A204.1 (cell line): ENCODE measurements at regions not wholly inside any gene's neighbourhood (a gene's known extent, or its start where the extent isn't known, plus 50 kb on each side); places are given as distances from the start of the nearest gene placed in this dataset.

Experiments
- FAIRE-seq: peaks from 2 replicates; lab custom pipeline; 2012; peaks lifted over from hg19 to GRCh38; lab: Jason Lieb, UNC

DNA sequence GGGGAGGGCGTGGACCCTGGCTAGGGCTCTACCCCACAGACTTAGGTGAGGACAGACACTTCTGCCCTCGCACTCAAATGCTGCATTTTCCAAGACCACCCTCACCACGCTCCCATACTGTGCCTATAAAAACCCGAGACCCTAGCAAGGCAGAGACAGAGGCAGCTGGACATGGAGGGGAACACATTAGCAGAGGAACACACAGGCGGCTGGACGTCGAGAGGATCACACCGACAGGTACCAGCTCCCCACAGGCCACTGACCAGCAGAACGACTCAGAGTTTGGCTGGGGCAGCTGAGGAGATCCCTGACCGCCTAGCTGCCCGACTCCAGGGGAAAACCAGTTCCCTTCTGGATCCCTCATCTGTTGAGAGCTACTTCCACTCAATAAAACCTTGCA is 338.2 kb upstream of the SMIM30 start:
- no peak for FAIRE-seq

DNA sequence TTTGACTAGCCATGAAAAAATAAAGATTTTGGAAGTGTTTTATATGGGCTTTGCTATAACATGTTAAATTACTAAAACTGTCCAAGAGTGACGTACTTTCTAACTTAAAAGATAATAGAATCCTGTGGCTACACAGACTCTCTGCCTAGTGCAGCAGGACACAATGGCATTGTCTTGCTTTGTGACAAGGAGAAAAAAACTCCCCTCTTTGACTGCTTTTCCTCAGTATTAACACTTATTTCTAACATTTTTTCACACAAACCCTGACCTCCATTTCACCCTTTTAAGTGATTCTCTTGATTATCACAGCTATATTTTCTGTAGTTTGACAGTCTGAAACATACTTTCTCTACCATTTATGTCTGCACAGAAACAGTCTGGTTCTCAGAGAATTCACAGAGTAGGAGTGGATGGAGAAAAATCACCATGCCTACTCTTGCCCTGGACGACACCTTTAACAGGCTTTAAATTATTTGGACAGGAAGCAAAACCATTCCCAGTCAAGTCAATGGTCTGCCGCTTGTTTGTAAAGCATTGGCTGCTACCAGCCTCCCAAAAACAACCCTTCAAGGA is 336.3 kb upstream of the SMIM30 start:
- no peak for FAIRE-seq

DNA sequence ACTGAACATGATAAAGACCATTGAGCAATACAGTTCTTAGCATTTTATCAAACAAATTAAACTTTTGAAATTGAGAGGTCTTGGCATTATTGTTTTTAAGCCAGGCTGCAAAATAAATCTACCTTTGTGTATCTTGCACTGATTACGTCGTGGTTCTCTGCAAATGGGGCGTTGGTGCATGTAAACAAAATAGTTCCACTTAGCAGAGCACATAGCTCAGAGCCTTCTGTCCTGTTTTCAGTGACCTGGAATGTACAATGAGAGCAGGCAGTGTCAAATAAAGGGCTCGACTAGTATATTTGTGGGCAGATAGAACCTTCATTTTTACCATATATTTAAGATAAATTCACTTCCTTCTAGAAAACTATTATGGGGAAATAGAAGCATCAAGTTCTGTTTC is 333.9 kb upstream of the SMIM30 start:
- no peak for FAIRE-seq

DNA sequence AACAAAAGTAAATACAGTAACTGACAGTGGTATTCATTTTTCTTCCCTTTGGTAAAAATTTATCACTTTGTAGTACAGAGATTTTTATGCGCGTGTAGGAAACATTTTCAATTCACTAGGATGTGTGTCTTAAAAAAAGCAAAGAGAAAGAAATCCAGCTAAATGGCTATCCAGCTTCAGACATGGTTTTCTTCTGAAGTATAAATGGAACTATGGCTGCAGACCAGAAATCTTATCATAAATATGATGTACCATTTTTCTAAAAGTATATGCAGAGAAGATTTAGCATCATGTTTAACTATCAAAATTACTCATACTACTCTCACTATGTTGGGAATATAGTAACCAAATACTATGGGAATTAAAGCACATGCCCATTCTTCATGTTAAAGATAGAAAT is 328.4 kb upstream of the SMIM30 start:
- no peak for FAIRE-seq

DNA sequence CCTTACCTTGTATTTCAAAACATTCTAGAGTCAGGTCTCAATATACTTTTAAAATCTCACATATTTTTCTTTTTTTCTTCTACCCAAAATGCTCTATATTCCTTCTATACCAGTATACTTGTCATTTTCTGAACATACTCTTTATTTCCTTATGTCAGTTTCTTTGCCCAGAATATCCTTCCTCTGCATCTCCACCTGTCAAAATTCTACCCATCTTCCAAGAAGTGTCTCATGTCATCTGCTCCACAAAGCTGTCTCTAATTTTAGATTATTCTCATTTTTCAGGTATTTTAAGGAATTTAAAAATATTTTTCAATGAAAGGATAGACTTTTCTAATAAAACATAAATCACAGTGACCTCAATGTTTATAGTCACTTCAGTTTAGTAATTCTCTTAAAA is 328.0 kb upstream of the SMIM30 start:
- FAIRE-seq: no peak

DNA sequence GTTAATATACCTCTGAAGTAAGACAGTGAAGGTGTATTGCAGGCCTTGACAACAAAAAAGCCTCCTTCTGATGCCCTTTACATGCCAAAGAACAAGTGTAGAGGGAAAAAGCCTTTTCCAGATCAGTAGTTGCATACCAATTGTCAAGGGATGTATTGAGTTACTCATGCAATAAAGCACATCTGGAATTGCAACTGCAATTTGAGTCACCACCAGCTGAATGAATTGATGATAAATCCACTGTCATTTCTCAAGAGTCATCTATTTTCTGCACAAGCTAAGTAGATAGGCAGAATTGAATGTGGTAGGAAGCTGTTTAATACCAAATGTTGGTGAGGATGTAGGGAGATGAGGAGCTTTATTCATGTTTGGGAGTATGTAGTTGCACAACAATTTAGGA is 325.9 kb upstream of the SMIM30 start:
- no peak for FAIRE-seq

DNA sequence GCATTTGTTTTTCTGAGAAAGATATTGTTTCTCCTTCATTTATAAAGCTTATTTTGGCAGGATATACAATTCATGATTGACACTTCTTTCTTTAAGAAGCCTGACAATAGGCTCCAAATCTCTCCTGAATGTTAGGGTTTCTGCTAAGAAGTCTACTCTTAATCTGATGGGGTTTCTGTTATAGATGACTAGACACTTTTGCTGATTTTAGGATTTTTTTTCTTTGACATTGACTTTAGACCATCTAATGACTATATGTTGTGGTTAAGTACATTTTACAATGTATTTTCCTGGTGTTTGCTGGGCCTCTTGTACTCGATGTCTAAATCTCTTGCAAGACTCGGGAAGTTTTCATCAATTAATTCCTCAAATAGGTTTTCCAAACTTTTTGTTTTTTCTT is 321.8 kb upstream of the SMIM30 start:
- FAIRE-seq: no peak

DNA sequence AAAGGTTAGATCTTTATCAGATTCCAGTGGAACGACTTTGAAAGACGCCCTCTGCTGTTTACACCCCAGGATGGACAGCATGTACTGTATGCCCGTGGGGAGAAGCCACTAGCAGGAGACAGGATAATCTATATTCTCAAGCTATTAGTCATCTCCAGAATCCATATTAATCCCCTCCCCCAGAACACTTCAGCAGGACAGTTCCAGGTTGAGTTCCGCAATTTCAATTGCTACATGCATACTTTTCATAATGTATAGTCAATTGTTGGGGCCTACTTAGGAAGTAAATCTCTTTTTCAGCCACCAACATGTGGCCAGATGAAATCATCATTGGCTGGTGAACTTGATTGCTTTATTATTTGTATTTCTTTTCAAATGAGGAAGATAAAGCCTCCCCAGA is 313.1 kb upstream of the SMIM30 start:
- FAIRE-seq: no peak

DNA sequence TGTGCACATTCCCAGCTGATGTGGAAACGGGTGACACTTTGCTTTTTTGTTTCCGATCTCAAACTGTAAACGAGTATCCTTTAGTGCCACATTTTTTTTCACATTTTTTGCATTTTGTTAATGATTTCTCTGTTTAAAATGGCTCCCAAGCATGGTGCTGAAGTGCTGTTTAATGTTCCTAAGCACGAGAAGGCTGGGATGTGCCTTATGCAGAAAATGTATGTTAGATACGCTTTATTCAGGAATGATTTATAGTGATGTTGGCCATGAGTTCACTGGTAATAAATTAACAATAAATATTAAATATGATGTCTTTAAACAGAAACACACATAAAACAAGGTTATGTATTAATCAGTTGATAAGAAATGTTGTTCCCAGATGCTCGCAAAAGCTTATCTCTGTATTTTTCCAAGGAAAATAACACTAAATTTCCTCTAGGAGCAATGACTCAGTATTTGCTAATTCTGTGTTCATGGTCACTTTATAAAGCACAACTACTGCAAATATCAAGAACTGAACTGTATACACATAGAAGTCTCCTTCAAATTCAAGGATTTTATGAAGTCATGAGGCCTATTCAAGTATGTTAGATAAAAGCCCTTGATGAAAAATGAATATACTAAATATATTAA is 305.9 kb upstream of the SMIM30 start:
- FAIRE-seq: no peak

DNA sequence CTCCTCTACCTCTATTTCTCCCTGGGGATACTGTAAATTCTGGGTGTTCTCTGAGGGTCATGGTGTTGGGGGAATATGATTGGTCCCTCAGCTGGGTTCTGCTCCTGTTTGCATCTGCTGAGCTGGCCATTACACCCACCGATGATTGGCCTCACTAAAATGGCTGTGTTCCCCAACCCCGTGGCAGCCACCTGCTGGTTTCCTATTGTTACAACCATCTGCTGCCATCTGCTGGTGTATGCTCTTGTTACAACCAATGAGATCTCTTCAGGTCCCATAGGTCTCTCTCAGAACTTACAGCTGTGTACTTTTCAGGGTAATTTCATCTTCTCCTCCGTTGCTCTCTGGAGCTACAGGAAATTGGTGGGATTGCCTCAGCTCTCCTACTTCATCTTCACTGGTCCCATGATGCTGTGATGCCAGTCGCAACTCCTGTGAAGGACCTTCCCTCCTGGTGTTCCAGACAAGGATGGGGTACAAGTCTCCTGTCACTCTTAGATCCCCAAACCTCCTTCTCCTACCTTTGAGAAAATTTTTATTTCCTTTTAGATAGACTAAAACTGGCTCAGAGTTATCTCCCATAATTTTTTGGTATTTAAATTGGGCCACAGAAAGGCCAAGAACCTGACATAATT is 303.5 kb upstream of the SMIM30 start:
- peak; percentile 78 for FAIRE-seq

DNA sequence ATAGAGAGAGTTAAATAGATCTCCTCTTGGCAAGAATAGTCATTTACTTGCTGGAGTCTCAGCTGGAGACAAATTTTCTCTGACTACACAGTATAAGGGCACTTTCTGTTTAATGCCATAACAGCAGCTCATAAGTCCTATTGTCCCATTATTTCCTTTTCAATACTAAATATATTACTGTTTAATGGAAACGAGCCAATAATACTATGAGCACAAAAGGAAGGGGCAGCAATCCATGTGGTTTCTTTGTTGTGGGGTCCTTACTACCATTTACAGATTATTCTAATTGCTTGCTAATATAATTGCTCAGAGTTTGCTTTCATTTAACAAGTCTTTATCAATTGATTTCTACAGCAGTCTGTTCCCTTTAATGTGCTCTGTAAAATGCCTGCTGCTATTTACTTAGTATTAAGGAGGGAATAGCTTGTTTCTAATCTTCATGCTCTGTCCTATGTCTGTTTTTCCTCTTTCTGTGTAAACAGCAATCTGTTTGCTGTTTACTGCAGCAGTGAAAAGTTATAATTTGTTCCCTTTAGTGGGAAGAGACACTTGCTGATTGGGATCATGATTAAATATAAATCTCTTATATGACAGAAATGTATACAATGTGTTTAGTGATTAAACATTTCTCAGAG is 296.2 kb upstream of the SMIM30 start:
- no peak for FAIRE-seq

DNA sequence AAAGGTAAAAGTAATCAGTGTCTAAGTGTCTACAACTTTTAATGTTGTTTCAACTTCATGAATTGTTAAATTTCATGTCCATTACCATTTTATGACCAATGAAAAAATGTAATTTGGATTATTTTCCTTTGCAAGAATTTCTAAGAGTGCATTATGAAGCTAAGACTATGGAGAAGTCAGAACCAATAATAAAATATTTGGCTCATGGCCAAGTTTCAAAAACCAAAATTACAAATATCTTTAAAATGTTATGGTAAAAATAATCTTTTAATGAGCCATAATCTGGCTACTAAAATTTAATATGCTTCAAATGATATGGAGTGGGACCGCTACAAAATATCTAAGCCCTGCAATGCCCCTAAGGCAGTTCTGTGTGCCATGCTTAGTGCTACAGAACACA is 294.1 kb upstream of the SMIM30 start:
- no peak for FAIRE-seq

DNA sequence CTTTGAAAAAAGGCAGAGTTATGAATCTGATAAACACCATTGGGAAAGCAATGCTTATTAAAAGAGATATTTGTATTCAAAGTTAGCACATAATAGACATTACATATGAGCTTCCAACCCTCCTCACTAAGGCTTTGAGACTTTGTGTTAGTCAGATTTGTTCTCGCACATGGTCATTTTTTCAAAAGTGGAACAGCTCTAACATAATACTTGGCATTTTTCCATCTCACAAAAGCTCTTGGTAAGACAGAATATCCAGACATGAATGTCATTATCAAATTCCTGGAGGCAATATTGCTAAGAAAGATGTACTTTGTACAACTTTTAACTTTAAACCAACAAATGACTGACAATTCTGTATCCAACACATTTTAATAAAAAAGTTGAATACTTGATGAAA is 292.4 kb upstream of the SMIM30 start:
- FAIRE-seq: no peak

DNA sequence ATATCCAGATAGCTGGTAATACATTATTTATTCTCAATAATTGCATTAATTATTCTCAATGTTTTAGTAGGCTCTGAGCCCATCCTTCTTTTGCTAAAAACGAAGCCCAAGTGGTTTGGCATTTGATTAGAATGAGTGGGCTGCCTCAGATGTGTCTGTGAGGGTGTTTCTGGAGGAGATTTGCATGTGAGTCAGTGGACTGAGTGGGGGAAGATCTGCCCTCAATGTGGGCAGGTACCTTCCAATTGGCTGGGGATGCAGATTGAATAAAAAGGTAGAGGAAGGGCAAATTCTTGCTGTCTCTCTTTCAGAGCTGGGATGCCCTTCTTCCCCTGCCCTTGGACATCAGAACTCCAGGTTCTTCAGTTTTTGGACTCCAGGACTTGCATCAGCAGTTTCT is 290.6 kb upstream of the SMIM30 start:
- FAIRE-seq: no peak

DNA sequence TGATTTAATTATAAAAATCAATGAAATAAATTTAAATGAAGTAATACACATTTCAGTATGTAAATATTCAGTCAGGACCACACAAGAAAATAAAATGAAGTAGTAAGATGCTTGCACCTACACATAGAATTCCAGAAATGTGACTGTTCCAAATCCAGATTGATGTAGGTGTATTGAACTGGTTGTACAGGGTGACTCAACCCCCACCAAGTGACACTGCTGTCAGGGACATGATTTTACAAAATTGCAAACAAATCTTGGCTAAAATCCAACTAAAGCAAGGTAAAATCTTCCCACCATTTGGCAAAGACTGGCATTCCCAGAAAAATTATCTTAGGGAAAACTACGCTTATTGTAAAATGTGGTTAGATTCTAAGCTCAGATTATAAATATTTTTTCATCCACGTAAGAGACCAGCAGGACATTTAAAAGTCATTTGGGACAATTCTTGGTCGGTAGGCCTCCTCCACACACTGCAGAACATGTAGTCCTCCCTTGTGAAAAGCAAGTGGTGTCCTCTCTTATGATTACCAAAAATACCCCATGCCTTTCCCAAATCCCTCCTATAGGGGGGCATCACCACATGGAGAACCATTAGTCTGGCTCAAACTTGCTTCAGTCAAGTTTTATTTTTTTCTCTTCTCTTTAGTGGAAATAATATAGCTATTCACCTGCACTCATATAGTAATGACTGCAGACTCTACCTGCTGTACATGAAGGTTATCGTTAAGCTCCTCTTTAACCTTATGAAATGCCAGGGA is 287.1 kb upstream of the SMIM30 start:
- no peak for FAIRE-seq

DNA sequence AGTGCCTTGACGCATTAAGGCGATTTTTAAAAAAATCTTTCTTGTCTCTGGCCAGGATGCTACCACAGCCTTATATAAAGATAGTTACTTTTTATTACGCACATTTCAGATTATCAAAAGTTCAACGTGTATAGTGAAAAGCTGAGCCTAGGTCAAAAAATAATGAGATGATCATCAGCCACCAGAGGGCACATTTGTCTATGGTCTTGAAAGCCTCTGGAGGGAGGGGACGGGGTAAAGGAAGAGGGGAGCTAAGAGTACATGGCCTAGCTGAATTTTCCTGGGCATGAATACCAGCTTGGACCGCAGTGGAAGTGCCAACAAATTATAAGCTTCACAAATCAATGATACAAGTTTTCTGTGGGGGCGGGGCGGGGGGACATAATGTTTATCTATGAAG is 285.9 kb upstream of the SMIM30 start:
- no peak for FAIRE-seq

DNA sequence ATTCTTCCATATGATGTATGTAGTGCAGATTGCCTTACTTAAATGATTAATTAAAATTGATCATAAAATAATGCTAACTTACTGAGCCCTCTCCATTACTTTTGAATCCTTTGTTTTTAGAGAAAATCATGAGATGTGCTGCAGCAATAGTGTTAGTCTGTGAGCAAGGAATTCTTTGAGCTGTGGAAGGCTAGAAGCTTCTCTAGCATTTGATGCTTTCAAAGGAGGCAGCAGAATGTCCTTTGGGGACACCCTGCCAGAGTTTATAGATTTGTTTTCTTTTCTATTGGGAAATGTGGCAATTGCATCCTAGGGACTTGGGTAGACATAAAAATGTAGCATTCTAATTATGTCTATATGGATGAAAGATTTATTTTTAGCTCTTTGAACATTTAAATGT is 284.1 kb upstream of the SMIM30 start:
- FAIRE-seq: no peak

DNA sequence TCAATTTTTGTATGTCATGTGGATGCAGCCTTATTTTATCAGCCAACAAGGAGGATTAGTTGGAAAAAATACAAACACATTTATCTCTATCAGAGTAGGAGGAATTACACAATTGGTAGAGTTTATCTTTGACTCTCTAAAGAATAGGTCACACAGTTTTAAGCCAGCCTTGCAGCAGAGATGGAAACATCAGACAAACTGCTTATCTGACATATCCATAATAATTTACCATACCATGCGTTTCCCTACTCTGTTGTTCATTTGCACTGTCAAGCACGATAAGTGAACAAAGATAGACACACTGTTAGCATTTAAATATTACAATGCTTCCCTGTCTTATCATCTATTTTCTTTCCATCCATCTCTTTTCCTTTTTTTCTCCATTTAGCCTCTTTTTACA is 283.7 kb upstream of the SMIM30 start:
- no peak for FAIRE-seq

DNA sequence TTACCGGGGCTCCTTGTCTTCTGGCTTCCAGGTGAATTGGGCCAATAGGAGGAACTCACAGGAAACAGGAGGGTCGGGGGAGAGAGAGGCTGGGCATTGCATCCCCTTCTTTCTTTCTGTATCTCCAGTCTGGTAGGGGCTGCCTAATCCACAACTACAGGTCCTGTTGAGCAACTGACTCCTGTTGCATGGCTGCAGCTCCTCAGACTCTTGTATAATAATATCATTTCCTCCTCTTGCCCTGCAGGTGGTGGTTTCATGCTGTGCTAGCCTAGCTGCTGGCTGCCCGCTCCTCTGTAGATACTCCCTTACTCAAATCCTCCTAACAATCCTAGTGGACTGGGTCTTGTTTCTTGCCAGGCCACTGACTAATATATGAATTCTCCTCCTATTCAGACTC is 276.5 kb upstream of the SMIM30 start:
- no peak for FAIRE-seq

DNA sequence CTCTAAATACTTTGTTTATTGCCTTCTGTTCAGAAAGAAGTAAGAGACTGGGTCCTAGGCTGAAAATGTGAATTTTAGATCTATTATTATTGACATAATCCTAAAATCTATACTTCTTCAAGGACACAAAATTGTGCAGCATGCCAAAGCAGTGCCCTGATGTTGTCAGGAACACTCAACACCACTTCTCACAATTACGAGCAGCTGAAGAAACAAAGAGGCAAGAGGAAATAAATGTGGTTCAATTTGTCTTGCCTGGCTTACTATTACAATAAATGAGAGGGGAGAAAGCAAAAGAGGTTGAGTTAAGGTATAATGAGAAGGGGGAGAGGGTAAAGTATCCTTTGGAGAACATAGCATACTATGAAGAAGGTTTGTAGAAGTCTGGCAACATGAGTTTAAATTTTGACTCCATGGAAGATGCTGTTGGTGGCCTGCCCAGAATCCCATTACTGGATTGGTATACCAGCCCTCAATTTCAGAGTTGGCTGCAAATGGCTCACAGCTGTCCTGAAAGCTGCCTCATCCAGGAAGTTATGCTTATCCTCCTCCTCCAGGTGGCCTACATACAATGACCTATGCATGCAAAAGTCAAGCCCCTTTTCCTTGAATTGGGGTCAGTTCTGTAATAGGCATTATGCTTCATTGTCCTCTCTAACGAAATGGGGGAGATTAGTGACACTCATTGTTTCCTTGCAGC is 274.6 kb upstream of the SMIM30 start:
- FAIRE-seq: no peak

DNA sequence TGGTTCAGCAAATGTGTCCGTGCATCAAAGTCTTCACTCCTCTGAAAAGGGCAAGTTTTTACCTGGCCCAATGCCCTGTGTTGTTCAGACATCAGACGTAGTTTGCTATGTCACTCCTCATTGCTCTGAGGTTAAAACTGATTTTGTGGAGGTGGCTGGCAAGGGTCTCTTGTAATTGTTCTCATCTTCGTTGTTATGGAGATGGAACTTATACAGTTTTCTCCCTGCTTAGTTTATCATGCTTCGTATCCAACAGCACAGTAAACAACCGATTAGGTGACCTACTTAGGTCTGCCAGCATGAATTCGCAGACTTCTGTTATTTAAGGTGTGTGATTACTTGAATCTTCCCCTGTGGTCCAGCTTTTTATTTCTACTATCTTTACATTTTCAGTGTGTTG is 274.1 kb upstream of the SMIM30 start:
- no peak for FAIRE-seq

DNA sequence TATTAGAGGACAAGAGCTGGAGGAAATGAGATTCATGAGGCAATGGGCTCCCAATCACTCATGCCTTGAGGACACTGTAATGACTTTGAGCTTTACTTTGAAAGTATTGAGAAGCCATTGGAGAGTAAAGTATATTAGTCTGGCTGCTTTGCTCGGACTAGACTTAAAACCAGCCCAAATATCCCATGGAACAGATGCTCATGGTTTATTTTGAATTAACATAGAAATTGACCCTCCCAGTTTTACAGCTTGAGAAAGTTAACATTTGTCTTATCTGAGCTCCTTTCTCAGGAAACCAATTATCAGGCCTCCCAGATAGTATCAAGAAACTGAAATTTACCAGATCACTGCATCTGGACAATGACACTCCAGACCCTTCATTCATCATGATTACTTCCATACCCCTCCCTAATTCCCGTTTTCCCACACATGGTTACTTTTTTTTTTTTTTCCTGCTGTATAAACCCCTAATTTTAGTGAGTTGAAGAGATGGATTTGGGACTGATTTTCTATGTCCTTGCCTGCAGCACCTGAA is 270.8 kb upstream of the SMIM30 start:
- no peak for FAIRE-seq
